Stimulated activated effector memory CD8-positive, alpha-beta T cell treated with anti-CD3 and anti-CD28 coated beads, Interleukin-12 subunit alpha, Interleukin-12 subunit beta, amount 100 ng/mL, for 72 hours (primary cell): ENCODE measurements at regions not wholly inside any gene's neighbourhood (a gene's known extent, or its start where the extent isn't known, plus 50 kb on each side); places are given as distances from the start of the nearest gene placed in this dataset.

Source experiments
- ATAC-seq: fragments of 150-1000 bp; cut with Tn5 transposase; 2 replicates; pipeline ENCODE4 v1.10.0; 2021
- DNase-seq, 2 donors: peaks; one replicate each; pipeline ENCODE4 v3.0.0; 2021 to 2022; ENCODE audit warnings: low spot score in 2 of 2
- H3K27ac Mint-ChIP-seq: one replicate; pipeline ENCODE4 v1.8.0; 2022; ENCODE audit warnings: mild to moderate bottlenecking, mixed read lengths
- H3K36me3 Mint-ChIP-seq: one replicate; pipeline ENCODE4 v1.8.0; 2022; ENCODE audit warnings: mild to moderate bottlenecking, mixed read lengths
- H3K4me1 Mint-ChIP-seq: one replicate; pipeline ENCODE4 v1.8.0; 2022; ENCODE audit warnings: mixed read lengths
- H3K4me3 Mint-ChIP-seq: one replicate; pipeline ENCODE4 v1.8.0; 2022; ENCODE audit warnings: mild to moderate bottlenecking, mixed read lengths
- H3K9me3 Mint-ChIP-seq: one replicate; pipeline ENCODE4 v1.8.0; 2022; ENCODE audit warnings: mixed read lengths

DNA sequence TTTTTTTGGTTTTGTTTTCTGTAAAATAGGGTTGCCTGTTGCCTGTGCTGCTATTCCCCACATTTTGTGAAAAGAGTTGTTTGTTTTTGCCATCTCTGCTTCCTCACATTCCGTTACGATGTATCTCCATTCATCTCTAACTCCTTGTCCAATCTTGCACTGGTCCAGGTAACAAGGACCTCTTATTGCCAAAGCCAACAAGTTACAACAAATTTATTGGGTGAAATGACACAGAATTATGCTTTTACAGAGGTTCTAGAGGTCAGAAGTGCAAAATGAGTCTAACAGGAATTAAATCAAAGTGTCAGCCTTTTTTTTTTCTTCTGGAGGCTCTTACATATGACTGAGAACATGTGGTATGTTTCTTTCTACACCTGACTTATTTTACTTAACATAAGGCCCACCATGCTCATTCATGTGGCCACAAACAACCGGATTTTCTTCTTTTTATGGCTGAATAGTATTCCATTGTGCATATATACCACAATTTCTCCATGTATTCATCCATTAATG is 787.9 kb upstream of the B3GALT2 start:
- DNase-seq (no peak), ATAC-seq (no peak)
- Mint-ChIP-seq H3K9me3 (peaks cover 7% of the 10 kb centered on the region), H3K27ac (no peak overlapping the region), H3K4me3 (no peak overlapping the region), H3K36me3 (no peaks in the 10 kb centered on the region), H3K4me1 (no peaks in the 10 kb centered on the region)

DNA sequence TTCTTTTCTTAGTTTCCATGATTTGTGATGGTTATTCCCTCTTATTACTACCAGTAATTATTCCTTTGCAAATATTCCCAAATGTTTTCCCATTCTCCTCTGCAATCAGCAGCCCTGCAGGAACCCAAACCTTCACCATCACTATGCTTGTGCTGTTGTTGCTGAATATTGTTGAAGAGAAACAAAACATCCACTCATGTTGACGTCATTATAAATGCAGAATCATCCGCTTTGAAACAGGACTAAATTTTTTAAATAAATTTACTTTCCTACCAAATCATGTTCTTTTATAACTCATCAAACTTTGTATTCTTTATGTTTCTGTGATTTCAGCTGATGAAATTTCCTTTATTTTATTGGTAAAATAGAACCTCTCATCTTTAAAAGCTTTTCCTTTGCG is 787.0 kb upstream of the B3GALT2 start:
- ATAC-seq (no peak), DNase-seq (no peak)
- H3K36me3 Mint-ChIP-seq: no peaks in the 10 kb centered on the region
- no peak overlapping the region for H3K27ac Mint-ChIP-seq
- H3K4me3 Mint-ChIP-seq: no peak overlapping the region
- no peaks in the 10 kb centered on the region for H3K4me1 Mint-ChIP-seq
- peaks cover 7% of the 10 kb centered on the region for H3K9me3 Mint-ChIP-seq

DNA sequence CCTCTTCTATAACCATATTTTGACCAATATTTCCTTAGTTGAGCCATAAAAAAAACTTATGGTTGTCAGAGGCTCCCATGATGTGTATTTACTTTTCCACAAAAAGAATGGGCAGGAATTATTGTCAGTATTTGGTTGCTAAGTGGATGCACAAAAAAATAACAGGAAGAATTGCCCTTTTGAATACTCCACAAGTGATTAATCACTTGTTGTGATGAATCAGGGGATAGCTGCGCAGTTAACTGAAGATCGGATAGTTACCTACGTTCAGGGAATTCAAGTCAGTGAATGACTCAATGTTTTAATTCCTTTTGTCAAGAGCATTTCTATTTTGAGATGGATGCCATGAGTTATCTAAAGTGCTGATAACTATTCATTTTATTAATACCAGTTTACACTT is 785.2 kb upstream of the B3GALT2 start:
- Mint-ChIP-seq H3K9me3 (peaks cover 5% of the 10 kb centered on the region), H3K4me1 (no peaks in the 10 kb centered on the region), H3K27ac (no peak overlapping the region), H3K4me3 (no peak overlapping the region), H3K36me3 (no peaks in the 10 kb centered on the region)
- ATAC-seq (no peak), DNase-seq (no peak)

DNA sequence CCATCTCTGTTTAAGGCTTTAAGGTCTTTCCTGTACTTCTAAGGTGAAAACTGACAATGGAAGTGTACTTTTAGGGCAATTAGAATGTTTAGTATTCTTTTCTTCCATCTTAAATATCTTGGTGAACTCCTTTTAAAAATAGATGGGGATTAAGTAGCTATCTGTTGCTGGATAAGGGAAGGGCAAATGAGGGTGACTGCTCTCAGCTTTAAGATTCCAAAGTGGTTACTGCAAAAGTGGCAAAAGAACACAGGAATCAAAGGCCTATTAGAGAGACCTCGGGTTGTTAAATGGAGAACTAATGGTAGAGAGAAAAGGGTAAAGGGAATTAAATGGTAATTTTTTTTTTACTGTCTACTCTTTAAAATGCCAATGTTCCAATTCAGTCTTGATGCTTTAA is 774.1 kb upstream of the B3GALT2 start:
- ATAC-seq (no peak), DNase-seq (no peak)
- H3K9me3 Mint-ChIP-seq: peaks cover 5% of the 10 kb centered on the region
- H3K4me3 Mint-ChIP-seq: no peak overlapping the region
- H3K36me3 Mint-ChIP-seq: no peaks in the 10 kb centered on the region
- H3K27ac Mint-ChIP-seq: peak overlapping the region; percentile 43
- H3K4me1 Mint-ChIP-seq: no peaks in the 10 kb centered on the region

DNA sequence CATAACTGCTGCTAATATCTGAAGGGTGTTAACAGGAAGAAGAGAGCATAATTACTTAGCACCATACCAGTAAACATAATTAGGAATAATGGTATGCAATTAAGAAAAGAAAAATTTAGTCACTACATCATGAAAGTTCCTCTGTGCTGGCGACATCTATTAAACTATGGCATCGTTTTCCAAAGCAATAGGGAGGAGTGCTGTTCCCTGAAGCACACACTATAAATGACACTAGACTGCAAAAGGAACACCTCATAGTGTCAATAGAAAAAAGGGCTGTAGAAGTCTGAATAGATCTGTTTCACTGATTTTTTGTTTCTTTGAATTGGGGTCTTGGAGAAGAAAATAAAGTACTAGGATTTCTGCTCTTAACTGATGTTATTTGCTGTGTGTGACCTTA is 773.6 kb upstream of the B3GALT2 start:
- DNase-seq (no peak), ATAC-seq (no peak)
- H3K27ac Mint-ChIP-seq: peak overlapping the region; percentile 43
- H3K9me3 Mint-ChIP-seq: peaks cover 5% of the 10 kb centered on the region
- no peaks in the 10 kb centered on the region for H3K36me3 Mint-ChIP-seq
- H3K4me3 Mint-ChIP-seq: no peak overlapping the region
- no peaks in the 10 kb centered on the region for H3K4me1 Mint-ChIP-seq

DNA sequence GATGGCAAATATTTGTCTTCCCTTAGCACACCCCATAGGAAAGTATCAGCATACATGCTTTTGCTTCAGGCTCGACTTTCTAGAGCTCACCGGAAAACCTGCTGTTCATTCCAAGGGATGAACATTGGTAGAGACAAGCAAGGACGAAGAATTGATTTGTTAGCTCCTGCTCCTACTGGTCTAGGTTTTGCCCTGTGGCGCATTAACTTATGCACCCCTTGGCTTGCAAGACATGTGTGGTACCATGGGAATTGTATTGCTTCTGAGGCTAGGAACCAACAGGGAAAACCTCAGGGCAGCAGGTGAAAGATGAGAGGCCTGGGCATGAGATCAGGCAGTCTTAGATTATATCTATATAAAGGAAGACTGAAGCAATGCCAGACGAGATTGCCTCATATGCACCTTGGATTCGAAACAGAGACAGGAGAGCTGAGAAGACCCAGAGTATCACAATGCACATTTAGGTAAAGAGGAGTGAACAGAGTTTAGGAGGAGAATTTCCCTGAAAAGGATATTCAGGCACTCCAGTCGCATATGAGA is 771.2 kb upstream of the B3GALT2 start:
- ATAC-seq (no peak), DNase-seq (no peak)
- H3K4me3 Mint-ChIP-seq: no peak overlapping the region
- no peak overlapping the region for H3K27ac Mint-ChIP-seq
- no peaks in the 10 kb centered on the region for H3K4me1 Mint-ChIP-seq
- peaks cover 7% of the 10 kb centered on the region for H3K9me3 Mint-ChIP-seq
- H3K36me3 Mint-ChIP-seq: no peaks in the 10 kb centered on the region

DNA sequence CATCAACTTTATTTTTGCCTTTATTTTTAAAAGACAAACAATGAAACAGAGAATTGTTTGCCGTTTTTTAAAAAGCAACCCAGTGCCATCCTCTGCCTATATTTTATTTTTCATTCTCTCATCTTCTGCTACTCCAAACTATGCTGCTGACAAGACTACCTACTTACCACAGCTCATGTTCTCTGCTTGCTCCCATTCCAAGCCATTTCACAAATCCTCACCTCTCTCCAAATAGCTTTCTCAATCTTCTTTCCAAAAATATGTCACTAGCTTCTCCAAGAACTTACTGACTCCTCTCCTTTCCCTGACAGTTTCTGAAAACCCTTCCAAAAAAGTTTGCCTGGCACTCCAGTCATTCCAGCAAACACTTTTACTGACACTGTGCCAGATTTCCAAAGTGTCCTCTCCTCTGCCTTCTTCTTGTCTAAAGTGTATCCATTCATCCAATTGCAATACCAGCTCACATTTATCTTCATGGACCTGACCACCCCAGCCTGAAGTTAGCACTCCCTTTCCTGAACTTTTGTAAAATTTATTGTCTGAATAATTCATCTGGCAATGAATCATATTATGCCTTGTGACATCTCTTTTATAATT is 766.5 kb upstream of the B3GALT2 start:
- no peaks in the 10 kb centered on the region for H3K36me3 Mint-ChIP-seq
- no peak overlapping the region for H3K27ac Mint-ChIP-seq
- peaks cover 7% of the 10 kb centered on the region for H3K9me3 Mint-ChIP-seq
- ATAC-seq (no peak), DNase-seq (no peak)
- no peaks in the 10 kb centered on the region for H3K4me1 Mint-ChIP-seq
- H3K4me3 Mint-ChIP-seq: no peak overlapping the region

DNA sequence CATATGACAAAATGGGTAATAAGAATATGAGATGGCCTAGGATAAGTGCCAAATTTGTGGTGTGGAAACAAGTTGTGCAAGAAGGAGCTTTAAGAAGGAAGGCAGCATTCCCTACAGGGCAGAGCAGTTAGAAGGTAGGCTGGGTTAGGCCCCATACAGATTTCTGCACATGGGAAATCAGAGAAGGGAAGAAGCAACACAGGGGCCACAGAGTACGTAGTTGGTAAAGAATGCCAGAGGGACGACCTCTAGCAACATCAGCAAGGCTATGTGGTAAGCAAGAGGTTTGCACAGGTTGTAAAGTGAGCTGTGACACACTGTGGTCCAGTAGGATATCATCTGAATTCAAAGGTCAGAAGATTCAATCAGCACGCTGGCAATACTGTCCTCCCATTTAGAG is 765.6 kb upstream of the B3GALT2 start:
- no peak for ATAC-seq
- H3K27ac Mint-ChIP-seq: no peak overlapping the region
- H3K36me3 Mint-ChIP-seq: no peaks in the 10 kb centered on the region
- H3K4me3 Mint-ChIP-seq: no peak overlapping the region
- no peaks in the 10 kb centered on the region for H3K4me1 Mint-ChIP-seq
- DNase-seq: no peak
- peaks cover 2% of the 10 kb centered on the region for H3K9me3 Mint-ChIP-seq

DNA sequence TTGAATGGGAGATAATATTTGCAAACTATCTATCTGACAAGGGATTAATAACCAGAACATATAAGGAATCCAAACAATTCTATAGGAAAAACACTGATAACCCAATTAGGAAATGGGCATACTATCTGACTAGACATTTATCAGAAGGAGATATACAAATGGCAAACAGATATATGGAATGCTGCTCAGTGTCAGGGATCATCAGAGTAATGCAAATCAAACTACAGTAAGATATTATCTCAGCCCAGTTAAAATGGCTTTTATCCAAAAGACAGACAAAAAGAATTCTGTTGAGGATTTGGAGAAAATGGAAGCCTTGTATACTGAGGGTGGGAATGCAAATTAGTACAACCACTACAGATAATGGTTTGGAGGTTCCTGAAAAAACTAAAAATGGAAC is 758.0 kb upstream of the B3GALT2 start:
- no peak for DNase-seq
- H3K4me1 Mint-ChIP-seq: no peaks in the 10 kb centered on the region
- H3K36me3 Mint-ChIP-seq: no peaks in the 10 kb centered on the region
- H3K4me3 Mint-ChIP-seq: no peak overlapping the region
- peaks cover 8% of the 10 kb centered on the region for H3K9me3 Mint-ChIP-seq
- no peak overlapping the region for H3K27ac Mint-ChIP-seq
- no peak for ATAC-seq

DNA sequence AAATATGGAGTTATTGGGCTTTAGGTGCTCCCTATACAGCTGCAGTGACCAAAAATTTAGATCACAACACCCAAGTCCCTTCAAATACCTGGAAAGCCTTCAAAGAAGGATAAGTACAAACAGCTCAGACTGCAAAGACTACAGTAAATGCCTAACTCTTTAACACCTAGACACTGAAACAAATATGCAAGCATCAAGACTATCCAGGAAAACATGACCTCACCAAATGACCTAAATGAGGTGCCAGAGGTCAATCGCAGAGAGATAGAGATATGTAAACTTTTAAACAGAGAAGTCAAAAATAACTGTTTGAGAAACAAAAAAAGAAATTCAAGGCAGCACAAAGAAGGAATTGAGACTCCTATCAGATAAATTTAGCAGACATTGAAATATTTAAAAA is 753.8 kb upstream of the B3GALT2 start:
- peaks cover 5% of the 10 kb centered on the region for H3K9me3 Mint-ChIP-seq
- H3K4me1 Mint-ChIP-seq: no peaks in the 10 kb centered on the region
- no peak overlapping the region for H3K4me3 Mint-ChIP-seq
- H3K27ac Mint-ChIP-seq: no peak overlapping the region
- ATAC-seq (no peak), DNase-seq (no peak)
- H3K36me3 Mint-ChIP-seq: no peaks in the 10 kb centered on the region

DNA sequence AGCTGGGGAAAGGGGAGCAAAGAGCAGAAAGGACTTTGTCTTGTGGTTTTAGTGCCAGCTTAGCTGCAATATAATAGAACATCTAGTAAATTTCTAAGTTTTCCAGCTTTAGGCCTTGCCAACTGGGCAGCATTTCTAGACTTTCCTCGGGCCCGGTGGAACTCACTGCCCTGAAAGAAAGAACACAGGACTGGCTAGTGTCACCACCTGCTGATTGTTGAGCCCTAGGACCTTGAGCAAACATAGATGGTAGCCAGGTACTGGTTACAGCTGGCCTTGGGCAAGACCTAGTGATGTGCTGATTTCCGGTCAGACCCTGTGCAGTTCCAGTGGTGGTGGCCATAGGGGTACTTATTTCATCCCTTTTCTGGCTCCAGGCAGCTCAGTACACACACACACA is 753.2 kb upstream of the B3GALT2 start:
- DNase-seq: no peak
- Mint-ChIP-seq H3K27ac (no peak overlapping the region), H3K9me3 (peaks cover 3% of the 10 kb centered on the region), H3K4me3 (no peak overlapping the region), H3K36me3 (no peaks in the 10 kb centered on the region), H3K4me1 (no peaks in the 10 kb centered on the region)
- no peak for ATAC-seq

DNA sequence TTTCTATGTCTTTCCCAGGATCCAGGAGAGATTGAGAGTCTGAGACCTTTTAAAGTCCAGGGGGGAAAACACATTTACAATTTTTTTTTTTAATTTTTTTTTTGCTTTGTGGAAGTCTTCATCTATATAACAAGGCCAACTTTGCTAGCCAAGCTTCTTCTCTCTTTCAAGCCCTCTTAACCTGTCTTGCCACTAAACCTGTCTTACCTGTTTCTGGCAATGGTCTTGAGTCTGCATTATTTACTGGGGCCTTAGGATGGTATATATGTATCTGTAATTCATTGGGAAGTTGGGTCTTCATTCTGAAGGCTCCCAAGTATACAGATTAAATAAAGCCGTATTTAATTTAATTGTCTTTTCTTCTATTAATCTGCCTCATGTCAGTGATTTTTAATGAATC is 750.9 kb upstream of the B3GALT2 start:
- H3K27ac Mint-ChIP-seq: no peak overlapping the region
- H3K4me1 Mint-ChIP-seq: peaks cover 5% of the 10 kb centered on the region
- H3K9me3 Mint-ChIP-seq: no peaks in the 10 kb centered on the region
- DNase-seq (no peak), ATAC-seq (no peak)
- H3K4me3 Mint-ChIP-seq: no peak overlapping the region
- no peaks in the 10 kb centered on the region for H3K36me3 Mint-ChIP-seq

DNA sequence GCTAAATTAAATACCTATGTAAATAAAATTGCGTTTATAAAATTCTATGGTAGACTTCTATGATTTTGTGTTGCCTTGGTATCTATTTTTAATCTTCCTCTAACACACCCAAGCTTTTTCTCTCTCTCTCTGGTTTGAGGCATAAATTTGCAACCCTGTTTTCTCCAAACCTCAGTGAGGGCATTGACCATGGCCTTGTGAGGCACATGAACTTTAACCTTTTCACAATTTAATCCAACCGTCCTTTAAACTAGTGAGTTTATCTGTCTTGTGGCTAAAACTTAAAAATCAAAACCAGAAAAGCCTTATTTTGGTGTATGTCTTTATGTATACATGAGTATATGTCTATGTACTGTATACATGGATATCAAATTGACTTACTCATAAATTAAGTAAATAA is 746.6 kb upstream of the B3GALT2 start:
- Mint-ChIP-seq H3K4me3 (no peak overlapping the region), H3K27ac (no peak overlapping the region), H3K9me3 (no peaks in the 10 kb centered on the region), H3K36me3 (no peaks in the 10 kb centered on the region), H3K4me1 (peaks cover 5% of the 10 kb centered on the region)
- no peak for ATAC-seq
- no peak for DNase-seq

DNA sequence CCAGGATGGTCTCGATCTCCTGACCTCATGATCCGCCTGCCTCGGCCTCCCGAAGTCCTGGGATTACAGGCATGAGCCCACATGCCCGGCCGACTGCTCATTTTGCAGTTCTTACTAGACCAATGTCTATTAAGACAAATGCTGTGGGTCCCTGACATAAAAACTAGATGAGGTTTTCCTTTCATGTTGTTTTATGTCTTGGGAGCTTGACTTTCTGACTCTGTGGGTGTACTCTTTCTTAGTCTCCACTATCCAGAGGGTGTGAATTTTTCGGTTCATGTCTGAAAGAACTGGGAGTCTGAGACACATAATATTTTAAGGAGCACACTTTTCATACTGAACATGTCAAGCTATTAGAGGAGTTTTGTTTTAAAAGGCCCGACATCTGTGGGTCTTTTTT is 744.9 kb upstream of the B3GALT2 start:
- Mint-ChIP-seq H3K4me3 (no peak overlapping the region), H3K27ac (no peak overlapping the region), H3K36me3 (no peaks in the 10 kb centered on the region), H3K4me1 (peaks cover 5% of the 10 kb centered on the region), H3K9me3 (peaks cover 2% of the 10 kb centered on the region)
- ATAC-seq (no peak), DNase-seq (no peak)

DNA sequence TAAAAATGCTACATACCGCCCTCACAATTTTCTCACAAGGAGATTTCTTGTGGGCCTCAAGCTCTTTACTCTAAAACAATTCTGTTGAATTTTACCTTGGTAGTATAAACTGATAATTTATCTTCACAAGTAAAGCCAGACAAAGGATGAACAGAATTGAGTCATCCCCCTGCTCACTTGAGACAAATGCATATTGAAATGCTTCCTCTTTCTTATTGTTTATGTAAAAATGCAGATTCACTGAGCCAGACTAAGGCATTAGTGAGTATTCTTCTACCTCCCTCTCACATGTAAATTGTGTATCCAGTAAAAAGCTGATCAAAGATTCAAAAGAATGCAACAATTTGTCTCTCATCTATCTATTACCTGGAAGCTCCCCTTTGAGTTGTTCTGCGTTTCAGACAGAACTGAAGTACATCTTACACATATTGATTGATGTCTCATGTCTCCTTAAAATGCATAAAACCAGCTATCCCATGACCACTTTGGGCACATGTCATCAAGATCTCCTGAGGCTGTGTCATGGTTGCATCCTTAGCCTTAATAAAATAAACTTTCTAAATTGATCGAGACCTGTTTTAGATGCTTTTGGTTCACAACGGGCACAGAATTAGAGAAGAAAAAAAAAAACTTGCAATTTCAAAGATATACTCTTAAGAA is 743.1 kb upstream of the B3GALT2 start:
- Mint-ChIP-seq H3K36me3 (no peaks in the 10 kb centered on the region), H3K4me1 (peaks cover 5% of the 10 kb centered on the region), H3K4me3 (no peak overlapping the region), H3K9me3 (peaks cover 3% of the 10 kb centered on the region), H3K27ac (no peak overlapping the region)
- ATAC-seq (no peak), DNase-seq (no peak)

DNA sequence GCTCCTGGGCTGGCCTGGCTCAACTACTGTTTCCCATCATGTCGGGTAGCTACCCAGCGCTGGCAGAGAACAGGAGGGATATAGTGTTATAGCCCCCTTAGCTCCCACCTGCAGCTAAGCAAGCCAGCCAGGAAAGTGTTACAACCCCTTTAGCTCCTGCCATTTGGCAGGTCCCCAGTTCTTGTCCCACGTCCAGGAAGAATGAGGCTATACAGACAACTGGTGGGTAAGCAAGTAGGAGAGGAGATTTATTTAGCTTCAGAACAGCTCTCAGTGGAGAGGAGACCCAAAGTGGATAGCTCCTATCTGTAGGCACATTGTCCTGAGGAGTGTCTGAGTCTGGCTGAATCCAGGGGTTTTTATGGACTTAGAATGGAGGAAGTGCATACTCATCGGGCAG is 741.1 kb upstream of the B3GALT2 start:
- DNase-seq: no peak
- no peak overlapping the region for H3K27ac Mint-ChIP-seq
- H3K36me3 Mint-ChIP-seq: no peaks in the 10 kb centered on the region
- H3K9me3 Mint-ChIP-seq: peaks cover 3% of the 10 kb centered on the region
- ATAC-seq: no peak
- H3K4me3 Mint-ChIP-seq: no peak overlapping the region
- no peaks in the 10 kb centered on the region for H3K4me1 Mint-ChIP-seq
